GM21576 (cell line): ENCODE measurements at regions not wholly inside any gene's neighbourhood (a gene's known extent, or its start where the extent isn't known, plus 50 kb on each side); places are given as distances from the start of the nearest gene placed in this dataset.

Experiments used
- ATAC-seq: cut with Tn5 transposase; IDR thresholded peaks from one replicate; pipeline ENCODE4 v1.9.1; 2021; ENCODE audit warnings: mild to moderate bottlenecking, moderate library complexity; ENCODE audit not compliant: unreplicated experiment

- ATAC-seq: no peak
Measured at GRCh38 chr18:24669015-24669414, 208.6 kb downstream of the HRH4 start.

- ATAC-seq: no peak
Measured at GRCh38 chr18:24669502-24669901, 209.1 kb downstream of the HRH4 start.

- no peak for ATAC-seq
Measured at GRCh38 chr18:24672165-24672941, 211.9 kb downstream of the HRH4 start.

GRCh38 chr18:24674200-24674599 lies 213.8 kb downstream of the HRH4 start:
- ATAC-seq: no peak

- no peak for ATAC-seq
Measured at GRCh38 chr18:24674605-24675004, 214.2 kb downstream of the HRH4 start.

- no peak for ATAC-seq
Measured at GRCh38 chr18:24677011-24677410, 216.6 kb downstream of the HRH4 start.

- ATAC-seq: no peak
Measured at GRCh38 chr18:24678107-24678506, 217.7 kb downstream of the HRH4 start.

- no peak for ATAC-seq
Measured at GRCh38 chr18:24678626-24679025, 218.2 kb downstream of the HRH4 start.

- ATAC-seq: no peak
Measured at GRCh38 chr18:24679062-24679461, 218.6 kb downstream of the HRH4 start.

- ATAC-seq: no peak
Measured at GRCh38 chr18:24683925-24684324, 223.5 kb downstream of the HRH4 start.

GRCh38 chr18:24685254-24685959 lies 225.0 kb downstream of the HRH4 start:
- no peak for ATAC-seq

- ATAC-seq: no peak
Measured at GRCh38 chr18:24695168-24695567, 234.7 kb downstream of the HRH4 start.

GRCh38 chr18:24702001-24702515 lies 241.6 kb downstream of the HRH4 start:
- no peak for ATAC-seq

GRCh38 chr18:24703316-24703715 lies 242.9 kb downstream of the HRH4 start:
- ATAC-seq: no peak

- no peak for ATAC-seq
Measured at GRCh38 chr18:24704946-24705630, 244.7 kb downstream of the HRH4 start.

- ATAC-seq: no peak
Measured at GRCh38 chr18:24710474-24710873, 250.0 kb downstream of the HRH4 start.

- no peak for ATAC-seq
Measured at GRCh38 chr18:24719791-24720190, 259.4 kb downstream of the HRH4 start.

- ATAC-seq: no peak
Measured at GRCh38 chr18:24721388-24721787, 261.0 kb downstream of the HRH4 start.

GRCh38 chr18:24725644-24726415 lies 265.4 kb downstream of the HRH4 start:
- ATAC-seq: no peak

GRCh38 chr18:24726727-24727492 lies 266.5 kb downstream of the HRH4 start:
- peak; percentile 60 for ATAC-seq
